GM12878 (cell line): ENCODE measurements at regions not wholly inside any gene's neighbourhood (a gene's known extent, or its start where the extent isn't known, plus 50 kb on each side); places are given as distances from the start of the nearest gene placed in this dataset.
"Not testable (repeated sequence)": the region's sequence is repeated elsewhere in the genome, so short reads cannot be mapped to it uniquely, and the experiment has no call there.

ENCODE experiments used
- ATAC-seq: fragments of 200-7000 bp; cut with Tn5 transposase; 3 replicates; pipeline ENCODE4 v1.9.1; 2020; ENCODE audit warnings: mild to moderate bottlenecking, moderate library complexity
- BruUV-seq: library from RNA; stranded (reverse); fragments of 400-500 nt; replicated peaks from 2 replicates; lab custom pipeline; 2021; lab: Mats Ljungman, UMichigan
- CTCF ChIA-PET: fragments of 300-600 bp; sonication (Branson Sonifier 250); formaldehyde crosslinking; extraction: SDS; loops from one replicate; lab custom pipeline; 2021; ENCODE audit warnings: inconsistent platforms; lab: Yijun Ruan, JAX
- POLR2A ChIA-PET: fragments of 350-600 bp; formaldehyde crosslinking; extraction: SDS; loops from one replicate; lab custom pipeline; 2021; ENCODE audit warnings: inconsistent platforms; lab: Charles Lee
- RAD21 ChIA-PET: fragments of 300-600 bp; sonication (Branson Sonifier 250); formaldehyde crosslinking; loops from one replicate; lab custom pipeline; 2023; ENCODE audit warnings: antibody characterized with exemption; ENCODE audit not compliant: unreplicated experiment; lab: Charles Lee
- SMC1A ChIA-PET: fragments of 300-600 bp; sonication (Branson Sonifier 250); formaldehyde crosslinking; loops from one replicate; lab custom pipeline; 2023; ENCODE audit not compliant: unreplicated experiment, uncharacterized antibody; lab: Charles Lee
- DNase-seq: peaks from one replicate; pipeline ENCODE4 v3.0.0-alpha.2; 2011; ENCODE audit warnings: low read depth, low spot score
- FAIRE-seq: peaks from 3 replicates; lab custom pipeline; 2011; peaks lifted over from hg19 to GRCh38; lab: Jason Lieb, UNC
- H2AFZ ChIP-seq: 2 replicates; pipeline ENCODE4 v1.6.0; 2011; ENCODE audit warnings: low read depth, low read length, control low read depth; ENCODE audit not compliant: control insufficient read depth
- H3K27ac ChIP-seq: 2 replicates; pipeline ENCODE4 v1.5.1; 2011; ENCODE audit warnings: control low read depth; ENCODE audit not compliant: control insufficient read depth, insufficient read depth
- H3K27me3 ChIP-seq, 2 experiments: replicated peaks in 1 of 2; 2 replicates each; pipeline versions ENCODE4 v1.6.0 to v1.6.1; 2011; ENCODE audit warnings: low read length in 1 of 2; ENCODE audit not compliant: control insufficient read depth in 2 of 2, insufficient read depth in 2 of 2
- H3K36me3 ChIP-seq, 2 experiments: 2 replicates each; pipeline ENCODE4 v1.5.1; 2011; ENCODE audit warnings: low read length in 1 of 2; ENCODE audit not compliant: control insufficient read depth in 2 of 2, insufficient read depth in 2 of 2
- H3K4me1 ChIP-seq: 2 replicates; pipeline ENCODE4 v1.6.1; 2011; ENCODE audit warnings: mild to moderate bottlenecking, low read length, moderate library complexity, mixed read lengths; ENCODE audit not compliant: control insufficient read depth, insufficient read depth
- H3K4me2 ChIP-seq: 2 replicates; pipeline ENCODE4 v1.6.0; 2011; ENCODE audit warnings: control low read depth; ENCODE audit not compliant: control insufficient read depth, insufficient read depth
- H3K4me3 ChIP-seq: fragments of 200-600 bp; sonication (generic); 2 replicates; pipeline ENCODE4 v1.5.1; 2016
- H3K79me2 ChIP-seq: 2 replicates; pipeline ENCODE4 v1.6.0; 2011; ENCODE audit warnings: low read length; ENCODE audit not compliant: control insufficient read depth, insufficient read depth
- H3K9ac ChIP-seq: 2 replicates; pipeline ENCODE4 v1.8.0; 2011; ENCODE audit warnings: low read length, control low read depth, mixed read lengths; ENCODE audit not compliant: control insufficient read depth, insufficient read depth
- H3K9me3 ChIP-seq: replicated peaks from 3 replicates; pipeline ENCODE4 v1.5.1; 2011; ENCODE audit warnings: mild to moderate bottlenecking, low read length; ENCODE audit not compliant: control insufficient read depth, insufficient read depth
- H4K20me1 ChIP-seq: 2 replicates; pipeline ENCODE4 v1.6.0; 2011; ENCODE audit not compliant: control insufficient read depth, insufficient read depth
- CEBPB ChIP-seq, 2 experiments: fragments of 150-350 bp in 1 of 2; IDR thresholded peaks; 2 replicates each; pipeline ENCODE4 v1.6.1; 2012 to 2014; ENCODE audit warnings: low read depth in 2 of 2, low read length in 2 of 2, borderline replicate concordance in 1 of 2, inconsistent platforms in 1 of 2
- CHD2 ChIP-seq: IDR thresholded peaks from 2 replicates; pipeline ENCODE4 v1.6.1; 2011; ENCODE audit warnings: low read depth, low read length, improper control_type of control experiment, borderline replicate concordance
- E4F1 ChIP-seq: fragments of 450-650 bp; IDR thresholded peaks from 2 replicates; pipeline ENCODE4 v1.6.1; 2018; ENCODE audit warnings: borderline replicate concordance, mild to moderate bottlenecking; ENCODE audit not compliant: partially characterized antibody
- EZH2 ChIP-seq: IDR thresholded peaks from 2 replicates; pipeline ENCODE4 v1.6.1; 2012; ENCODE audit warnings: low read depth, mild to moderate bottlenecking, control low read depth, inconsistent platforms, low read length, borderline replicate concordance; ENCODE audit not compliant: control insufficient read depth
- JUNB ChIP-seq: IDR thresholded peaks from 2 replicates; pipeline ENCODE4 v1.6.1; 2016; ENCODE audit warnings: antibody characterized with exemption, mild to moderate bottlenecking
- LARP7 ChIP-seq: fragments of 450-650 bp; IDR thresholded peaks from 2 replicates; pipeline ENCODE4 v1.6.1; 2017; ENCODE audit warnings: mild to moderate bottlenecking
- MEF2B ChIP-seq: fragments of 450-650 bp; IDR thresholded peaks from 2 replicates; pipeline ENCODE4 v1.6.1; 2018; ENCODE audit warnings: mild to moderate bottlenecking, moderate library complexity; ENCODE audit not compliant: partially characterized antibody, poor library complexity, severe bottlenecking
- MTA2 ChIP-seq: fragments of 450-650 bp; IDR thresholded peaks from 2 replicates; pipeline ENCODE4 v1.6.1; 2016; ENCODE audit warnings: low read depth, mild to moderate bottlenecking, moderate library complexity
- NRF1 ChIP-seq: conservative IDR thresholded peaks from 2 replicates; pipeline ENCODE4 v1.6.1; 2011; ENCODE audit warnings: mild to moderate bottlenecking, low read depth, low read length, improper control_type of control experiment
- PAX5 ChIP-seq: IDR thresholded peaks from 2 replicates; pipeline ENCODE4 v1.6.1; 2011; ENCODE audit warnings: low read depth, low read length, borderline replicate concordance
- SMAD5 ChIP-seq: IDR thresholded peaks from 2 replicates; pipeline ENCODE4 v1.6.1; 2016; ENCODE audit warnings: antibody characterized with exemption, low read depth
- SUZ12 ChIP-seq: fragments of 200-600 bp; sonication (generic); IDR thresholded peaks from one replicate; pipeline ENCODE4 v1.6.1; 2018; ENCODE audit warnings: antibody characterized with exemption, mild to moderate bottlenecking; ENCODE audit not compliant: unreplicated experiment
- ZNF274 ChIP-seq: IDR thresholded peaks from one replicate; pipeline ENCODE4 v1.8.0; 2011; ENCODE audit not compliant: insufficient read length, insufficient read depth
- WGBS: methylation state at CpG from one replicate; pipeline ENCODE4 v1.1.6; 2016; ENCODE audit warnings: low lambda C conversion rate; ENCODE audit not compliant: insufficient replicate concordance, insufficient coverage; ENCODE audit errors: missing lambda C conversion rate; 5-methylcytosine and 5-hydroxymethylcytosine counted together
- in situ Hi-C: fragments of 300-500 bp; cut with MboI; formaldehyde crosslinking; loops from 9 replicates; pipeline ENCODE4 v1.14.3; 2018; ENCODE audit warnings: mixed read lengths
- intact Hi-C: fragments of 100-400 bp; cut with micrococcal nuclease; formaldehyde crosslinking; loops from one replicate; pipeline ENCODE4 v1.14.2; 2022; ENCODE audit not compliant: unreplicated experiment

- H4K20me1 ChIP-seq, H3K27me3 ChIP-seq, DNase-seq, H3K4me3 ChIP-seq, H3K9me3 ChIP-seq, SMC1A ChIA-PET, BruUV-seq, CTCF ChIA-PET, H3K4me1 ChIP-seq, H3K9ac ChIP-seq, FAIRE-seq, H3K27ac ChIP-seq, H2AFZ ChIP-seq, ATAC-seq, H3K79me2 ChIP-seq, POLR2A ChIA-PET, H3K36me3 ChIP-seq, intact Hi-C loops, in situ Hi-C loops, H3K4me2 ChIP-seq: not testable (repeated sequence)
- RAD21 ChIA-PET: interaction anchor here (0.7 kb wide), 1 partner anchor 111 kb away, joined by 4 read pairs; no protein-coding TSS in a partner anchor
- 9% methylated on average over 1 of the region's 1 CpG for WGBS
These were observed 73.6 kb upstream of the COL1A2 start for GRCh38 chr7:94321138-94321537.

- no TSS peak for BruUV-seq
- no peak for ATAC-seq
- no peak for DNase-seq
- TF ChIP-seq ZNF274 (no peak), LARP7 (no peak), CEBPB (IDR thresholded peaks at IDR 0.05; ENCODE audit: borderline replicate concordance in 1 of 2, low read depth in 2 of 2, low read length in 2 of 2) (no peak), JUNB (no peak), PAX5 (no peak), E4F1 (no peak), MEF2B (no peak), CHD2 (no peak), SUZ12 (no peak), MTA2 (no peak), NRF1 (no peak), EZH2 (no peak), SMAD5 (no peak)
- Histone ChIP-seq H3K4me2 (no peak overlapping the region), H3K27me3 (no peaks in the 10 kb centered on the region), H3K4me3 (no peak overlapping the region), H3K79me2 (no peaks in the 10 kb centered on the region), H2AFZ (no peak overlapping the region), H3K27ac (no peak overlapping the region), H3K9ac (no peak overlapping the region), H4K20me1 (no peaks in the 10 kb centered on the region), H3K36me3 (no peaks in the 10 kb centered on the region), H3K4me1 (no peaks in the 10 kb centered on the region), H3K9me3 (no peaks in the 10 kb centered on the region)
- ChIA-PET RAD21 (no interaction called here), CTCF (no interaction called here), POLR2A (interaction anchor here (0.6 kb wide), 1 partner anchor 896 kb away, joined by 3 read pairs; no protein-coding TSS in a partner anchor), SMC1A (interaction anchor here (0.7 kb wide), 1 partner anchor 816 kb away, joined by 3 read pairs; no protein-coding TSS in a partner anchor)
- intact Hi-C loops (no loop called here), in situ Hi-C loops (no loop called here)
- WGBS: 18% methylated on average over 4 of the region's 4 CpGs
- FAIRE-seq: no peak
These were observed 70.9 kb upstream of the COL1A2 start for GRCh38 chr7:94323844-94324243.
